ENCODE measurements at regions not wholly inside any gene's neighbourhood (a gene's known extent, or its start where the extent isn't known, plus 50 kb on each side); places are given as distances from the start of the nearest gene placed in this dataset.

DNA sequence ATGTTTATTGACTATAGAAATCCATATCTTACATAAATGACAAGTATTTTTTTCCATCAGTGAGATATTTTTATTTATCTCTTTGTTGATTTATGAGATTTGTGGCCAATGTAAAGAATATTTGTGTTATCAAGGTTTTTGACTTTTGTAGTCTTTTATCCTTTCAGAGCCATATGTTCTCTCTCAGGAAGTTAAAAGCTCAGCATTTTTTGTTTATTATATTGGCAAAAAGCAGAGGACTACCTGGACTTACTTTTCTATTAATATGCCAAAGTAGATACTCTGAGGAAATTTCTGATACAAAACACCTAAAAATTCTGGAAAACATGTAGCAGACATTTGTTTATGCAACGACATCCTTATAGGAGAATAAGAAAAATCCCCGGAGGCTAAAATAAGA, 490.3 kb downstream of the SLC6A15 start:
- TF ChIP-seq, protein P1, sequence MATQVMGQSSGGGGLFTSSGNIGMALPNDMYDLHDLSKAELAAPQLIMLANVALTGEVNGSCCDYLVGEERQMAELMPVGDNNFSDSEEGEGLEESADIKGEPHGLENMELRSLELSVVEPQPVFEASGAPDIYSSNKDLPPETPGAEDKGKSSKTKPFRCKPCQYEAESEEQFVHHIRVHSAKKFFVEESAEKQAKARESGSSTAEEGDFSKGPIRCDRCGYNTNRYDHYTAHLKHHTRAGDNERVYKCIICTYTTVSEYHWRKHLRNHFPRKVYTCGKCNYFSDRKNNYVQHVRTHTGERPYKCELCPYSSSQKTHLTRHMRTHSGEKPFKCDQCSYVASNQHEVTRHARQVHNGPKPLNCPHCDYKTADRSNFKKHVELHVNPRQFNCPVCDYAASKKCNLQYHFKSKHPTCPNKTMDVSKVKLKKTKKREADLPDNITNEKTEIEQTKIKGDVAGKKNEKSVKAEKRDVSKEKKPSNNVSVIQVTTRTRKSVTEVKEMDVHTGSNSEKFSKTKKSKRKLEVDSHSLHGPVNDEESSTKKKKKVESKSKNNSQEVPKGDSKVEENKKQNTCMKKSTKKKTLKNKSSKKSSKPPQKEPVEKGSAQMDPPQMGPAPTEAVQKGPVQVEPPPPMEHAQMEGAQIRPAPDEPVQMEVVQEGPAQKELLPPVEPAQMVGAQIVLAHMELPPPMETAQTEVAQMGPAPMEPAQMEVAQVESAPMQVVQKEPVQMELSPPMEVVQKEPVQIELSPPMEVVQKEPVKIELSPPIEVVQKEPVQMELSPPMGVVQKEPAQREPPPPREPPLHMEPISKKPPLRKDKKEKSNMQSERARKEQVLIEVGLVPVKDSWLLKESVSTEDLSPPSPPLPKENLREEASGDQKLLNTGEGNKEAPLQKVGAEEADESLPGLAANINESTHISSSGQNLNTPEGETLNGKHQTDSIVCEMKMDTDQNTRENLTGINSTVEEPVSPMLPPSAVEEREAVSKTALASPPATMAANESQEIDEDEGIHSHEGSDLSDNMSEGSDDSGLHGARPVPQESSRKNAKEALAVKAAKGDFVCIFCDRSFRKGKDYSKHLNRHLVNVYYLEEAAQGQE (IDR thresholded peaks at IDR 0.05; ENCODE audit: insufficient read depth in 1 of 2, low read depth in 2 of 2, low read length in 2 of 2), result no peak
- no peak for TF ChIP-seq POLR2AphosphoS5 (IDR thresholded peaks at IDR 0.05; ENCODE audit: low read depth, low read length)
- TF ChIP-seq TAF1 (IDR thresholded peaks at IDR 0.05; ENCODE audit: borderline replicate concordance, insufficient read depth, low read length), result no peak

All from PFSK-1 (cell line).